A549 (cell line): ENCODE measurements at regions not wholly inside any gene's neighbourhood (a gene's known extent, or its start where the extent isn't known, plus 50 kb on each side); places are given as distances from the start of the nearest gene placed in this dataset.

ENCODE experiments used
- CHD2 ChIP-seq: fragments of 150-350 bp; IDR thresholded peaks from 2 replicates; pipeline ENCODE4 v1.6.1; 2014; ENCODE audit warnings: low read length; ENCODE audit not compliant: partially characterized antibody
- CHD4 ChIP-seq: fragments of 200-600 bp; sonication (generic); IDR thresholded peaks from 2 replicates; pipeline ENCODE4 v1.6.1; 2016; ENCODE audit warnings: antibody characterized with exemption, mild to moderate bottlenecking, borderline replicate concordance
- CTCF ChIP-seq: fragments of >200 bp; sonication (Bioruptor Twin); formaldehyde crosslinking; IDR thresholded peaks from 3 replicates; pipeline ENCODE4 v1.5.1; 2016
- ELK1 ChIP-seq: fragments of 150-350 bp; IDR thresholded peaks from 2 replicates; pipeline ENCODE4 v1.6.1; 2014; ENCODE audit warnings: low read depth, mild to moderate bottlenecking, low read length
- EP300 ChIP-seq, 2 experiments: fragments of >200 bp; sonication (Bioruptor Twin); formaldehyde crosslinking; IDR thresholded peaks; 2 replicates in 1 of 2; 3 replicates in 1 of 2; pipeline ENCODE4 v1.6.1; 2016 to 2017
- FOSL2 ChIP-seq, 2 experiments: fragments of 450-650 bp in 1 of 2; fragments of >200 bp in 1 of 2; sonication (Bioruptor Twin) in 1 of 2; formaldehyde crosslinking; IDR thresholded peaks; 2 replicates each; pipeline versions ENCODE4 v1.5.0 to v1.6.1; 2016 to 2020; ENCODE audit warnings: mild to moderate bottlenecking in 1 of 2, moderate library complexity in 1 of 2
- JUNB ChIP-seq: fragments of >200 bp; sonication (Bioruptor Twin); formaldehyde crosslinking; IDR thresholded peaks from 2 replicates; pipeline ENCODE4 v1.6.1; 2016
- MAX ChIP-seq: IDR thresholded peaks from 2 replicates; pipeline ENCODE4 v1.6.1; 2012
- PBX3 ChIP-seq: IDR thresholded peaks from 2 replicates; pipeline ENCODE4 v1.6.1; 2012
- SMC3 ChIP-seq: fragments of >200 bp; sonication (Bioruptor Twin); formaldehyde crosslinking; IDR thresholded peaks from 3 replicates; pipeline ENCODE4 v1.6.1; 2018; ENCODE audit warnings: inconsistent platforms
- TP53 ChIP-seq: fragments of 250-450 bp; sonication (Bioruptor Pico); IDR thresholded peaks from 2 replicates; pipeline ENCODE4 v1.5.0; 2021; ENCODE audit warnings: mild to moderate bottlenecking, moderate library complexity
- ZSCAN20 ChIP-seq: fragments of 250-450 bp; sonication (Bioruptor Pico); IDR thresholded peaks from 2 replicates; pipeline ENCODE4 v1.8.0; 2022; ENCODE audit warnings: mild to moderate bottlenecking, moderate library complexity

GRCh38 chr13:103284466-103284865 is 218.2 kb upstream of the SLC10A2 start:
- TF ChIP-seq CTCF: no peak
- no peak for TF ChIP-seq PBX3
- no peak for TF ChIP-seq CHD4
- TF ChIP-seq EP300 (IDR thresholded peaks at IDR 0.05): no peak
- no peak for TF ChIP-seq JUNB
- TF ChIP-seq SMC3: no peak
- TF ChIP-seq ELK1: no peak
- TF ChIP-seq CHD2: no peak
- TF ChIP-seq ZSCAN20 (CRISPR knock-in tag): no peak
- TF ChIP-seq TP53 (CRISPR knock-in tag): no peak
- no peak for TF ChIP-seq FOSL2 (IDR thresholded peaks at IDR 0.05)
- no peak for TF ChIP-seq FOSL2 (CRISPR knock-in tag; IDR thresholded peaks at IDR 0.05)
- no peak for TF ChIP-seq MAX
